HG03139 (cell line): ENCODE measurements at regions not wholly inside any gene's neighbourhood (a gene's known extent, or its start where the extent isn't known, plus 50 kb on each side); places are given as distances from the start of the nearest gene placed in this dataset.

ENCODE experiments used
- ATAC-seq: cut with Tn5 transposase; IDR thresholded peaks from one replicate; pipeline ENCODE4 v1.9.1; 2021; ENCODE audit not compliant: unreplicated experiment

GRCh38 chr2:64312622-64313397, 141.2 kb upstream of the LGALSL start:
- ATAC-seq = no peak

GRCh38 chr2:64313398-64313723, 140.6 kb upstream of the LGALSL start:
- no peak for ATAC-seq

- ATAC-seq = no peak
Measured at GRCh38 chr2:64315291-64315960, 138.5 kb upstream of the LGALSL start.

GRCh38 chr2:64317707-64318475, 136.1 kb upstream of the LGALSL start:
- no peak for ATAC-seq

- ATAC-seq = no peak
Measured at GRCh38 chr2:64318476-64318748, 135.6 kb upstream of the LGALSL start.

- ATAC-seq = no peak
Measured at GRCh38 chr2:64319896-64320295, 134.1 kb upstream of the LGALSL start.

GRCh38 chr2:64322433-64322832, 131.5 kb upstream of the LGALSL start:
- ATAC-seq = no peak

GRCh38 chr2:64323197-64323596, 130.8 kb upstream of the LGALSL start:
- ATAC-seq = no peak

- no peak for ATAC-seq
Measured at GRCh38 chr2:64324746-64325410, 129.1 kb upstream of the LGALSL start.

- ATAC-seq = no peak
Measured at GRCh38 chr2:64325477-64325851, 128.5 kb upstream of the LGALSL start.

GRCh38 chr2:64325852-64326577, 127.9 kb upstream of the LGALSL start:
- ATAC-seq = peak; percentile 91

- no peak for ATAC-seq
Measured at GRCh38 chr2:64326578-64327050, 127.3 kb upstream of the LGALSL start.

- no peak for ATAC-seq
Measured at GRCh38 chr2:64327129-64327509, 126.8 kb upstream of the LGALSL start.

- ATAC-seq = no peak
Measured at GRCh38 chr2:64327510-64328414, 126.2 kb upstream of the LGALSL start.

GRCh38 chr2:64328415-64328722, 125.6 kb upstream of the LGALSL start:
- no peak for ATAC-seq

GRCh38 chr2:64328756-64329155, 125.2 kb upstream of the LGALSL start:
- no peak for ATAC-seq

GRCh38 chr2:64329848-64330247, 124.1 kb upstream of the LGALSL start:
- ATAC-seq = no peak

GRCh38 chr2:64330281-64331113, 123.5 kb upstream of the LGALSL start:
- no peak for ATAC-seq

- ATAC-seq = no peak
Measured at GRCh38 chr2:64331114-64331645, 122.8 kb upstream of the LGALSL start.
